Fibroblast of pulmonary artery (primary cell): ENCODE measurements at regions not wholly inside any gene's neighbourhood (a gene's known extent, or its start where the extent isn't known, plus 50 kb on each side); places are given as distances from the start of the nearest gene placed in this dataset.

Experiments used
- DNase-seq: peaks from one replicate; pipeline ENCODE4 v3.0.0-alpha.2; 2010; ENCODE audit warnings: low read depth
- H3K4me3 ChIP-seq: replicated peaks from 2 replicates; pipeline ENCODE4 v1.5.1; 2011; ENCODE audit warnings: low read depth, mild to moderate bottlenecking, control low read depth, low read length, moderate library complexity
- TF ChIP-seq, protein P1 (sequence below): IDR thresholded peaks from 2 replicates; pipeline ENCODE4 v1.5.1; 2011; ENCODE audit warnings: mild to moderate bottlenecking, control low read depth, low read length, inconsistent platforms; ENCODE audit errors: missing control alignments

GRCh38 chr16:85469929-85470590, 143.1 kb upstream of the GSE1 start:
- no peak overlapping the region for H3K4me3 ChIP-seq
- TF ChIP-seq, protein P1, sequence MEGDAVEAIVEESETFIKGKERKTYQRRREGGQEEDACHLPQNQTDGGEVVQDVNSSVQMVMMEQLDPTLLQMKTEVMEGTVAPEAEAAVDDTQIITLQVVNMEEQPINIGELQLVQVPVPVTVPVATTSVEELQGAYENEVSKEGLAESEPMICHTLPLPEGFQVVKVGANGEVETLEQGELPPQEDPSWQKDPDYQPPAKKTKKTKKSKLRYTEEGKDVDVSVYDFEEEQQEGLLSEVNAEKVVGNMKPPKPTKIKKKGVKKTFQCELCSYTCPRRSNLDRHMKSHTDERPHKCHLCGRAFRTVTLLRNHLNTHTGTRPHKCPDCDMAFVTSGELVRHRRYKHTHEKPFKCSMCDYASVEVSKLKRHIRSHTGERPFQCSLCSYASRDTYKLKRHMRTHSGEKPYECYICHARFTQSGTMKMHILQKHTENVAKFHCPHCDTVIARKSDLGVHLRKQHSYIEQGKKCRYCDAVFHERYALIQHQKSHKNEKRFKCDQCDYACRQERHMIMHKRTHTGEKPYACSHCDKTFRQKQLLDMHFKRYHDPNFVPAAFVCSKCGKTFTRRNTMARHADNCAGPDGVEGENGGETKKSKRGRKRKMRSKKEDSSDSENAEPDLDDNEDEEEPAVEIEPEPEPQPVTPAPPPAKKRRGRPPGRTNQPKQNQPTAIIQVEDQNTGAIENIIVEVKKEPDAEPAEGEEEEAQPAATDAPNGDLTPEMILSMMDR = no peak
- no peak for DNase-seq

GRCh38 chr16:85470873-85471272, 142.2 kb upstream of the GSE1 start:
- no peak for DNase-seq
- TF ChIP-seq, protein P1 = no peak
- no peak overlapping the region for H3K4me3 ChIP-seq

GRCh38 chr16:85471469-85472431, 141.4 kb upstream of the GSE1 start:
- TF ChIP-seq, protein P1 = no peak
- H3K4me3 ChIP-seq = no peak overlapping the region
- DNase-seq = peak; percentile 17

DNA sequence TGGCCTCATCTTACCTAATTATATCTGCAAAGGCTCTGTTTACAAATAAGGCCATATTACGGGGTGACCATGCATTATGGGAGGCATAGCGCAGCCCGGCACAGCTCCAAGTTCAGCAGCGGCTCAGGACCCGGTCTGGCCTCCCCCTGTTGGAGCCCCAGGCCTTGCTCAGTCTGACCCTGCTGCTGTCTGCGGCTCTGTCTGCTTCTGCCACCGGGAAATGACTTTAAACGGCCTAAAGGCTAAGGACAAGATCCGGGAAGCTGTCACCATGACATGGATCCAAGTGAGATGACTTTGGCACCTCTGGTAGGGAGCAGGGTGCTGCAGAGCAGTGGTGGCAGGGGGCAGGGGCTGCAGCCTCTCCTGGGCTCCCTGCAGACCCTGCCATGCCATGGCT, 140.6 kb upstream of the GSE1 start:
- TF ChIP-seq, protein P1 = no peak
- H3K4me3 ChIP-seq = no peak overlapping the region
- no peak for DNase-seq

- DNase-seq = no peak
- TF ChIP-seq, protein P1 = no peak
- H3K4me3 ChIP-seq = no peak overlapping the region
Observed at GRCh38 chr16:85473323-85473722, 139.8 kb upstream of the GSE1 start.

DNA sequence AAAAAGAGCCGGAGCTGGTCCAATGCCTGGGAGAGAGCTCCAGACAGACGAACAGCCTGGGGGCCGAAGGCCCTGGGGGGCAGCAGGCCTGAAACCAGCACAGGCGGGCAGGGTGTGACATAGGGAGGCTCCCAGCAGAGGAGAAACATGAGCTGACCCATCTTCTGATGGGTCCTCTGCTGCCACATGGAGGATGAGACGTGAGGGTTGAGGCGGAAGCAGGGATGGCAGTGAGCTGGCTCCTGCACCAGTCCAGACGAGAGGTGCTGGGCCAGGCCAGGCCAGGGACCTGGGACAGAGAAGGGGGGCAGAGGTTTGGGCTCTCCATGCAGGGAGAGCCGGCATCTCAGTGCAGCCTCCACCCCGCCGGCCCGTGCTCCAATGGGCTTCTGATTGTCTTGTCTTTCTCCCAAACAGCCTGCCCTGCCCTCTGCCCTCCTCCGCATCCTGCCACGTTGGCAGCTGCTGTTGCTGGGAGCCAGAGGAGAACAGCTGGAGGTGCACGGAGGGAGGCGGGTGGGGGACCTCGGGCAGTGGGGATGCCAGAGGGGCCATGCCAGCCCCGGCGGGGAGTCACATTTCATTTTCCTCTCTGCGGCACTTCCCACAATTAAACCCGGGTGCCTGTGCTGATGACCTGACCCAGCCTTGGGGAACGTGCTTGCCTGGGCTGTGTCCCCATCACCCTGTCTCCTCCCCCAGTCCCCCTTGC, 139.1 kb upstream of the GSE1 start:
- TF ChIP-seq, protein P1 = no peak
- no peak overlapping the region for H3K4me3 ChIP-seq
- no peak for DNase-seq
